GM06990 (cell line): ENCODE measurements at regions not wholly inside any gene's neighbourhood (a gene's known extent, or its start where the extent isn't known, plus 50 kb on each side); places are given as distances from the start of the nearest gene placed in this dataset.

Experiments
- DNase-seq: peaks from one replicate; pipeline ENCODE4 v3.0.0-alpha.2; 2011; ENCODE audit not compliant: insufficient read length; ENCODE audit errors: extremely low read depth
- H3K27me3 ChIP-seq: replicated peaks from 2 replicates; pipeline ENCODE4 v1.6.0; 2011; ENCODE audit warnings: low read length; ENCODE audit not compliant: control insufficient read depth, insufficient read depth
- H3K36me3 ChIP-seq: 2 replicates; pipeline ENCODE4 v1.5.1; 2011; ENCODE audit warnings: low read length; ENCODE audit not compliant: control insufficient read depth, insufficient read depth
- H3K4me3 ChIP-seq: replicated peaks from 2 replicates; pipeline ENCODE4 v1.5.1; 2011; ENCODE audit warnings: low read depth, mild to moderate bottlenecking, control low read depth, low read length
- CTCF ChIP-seq: IDR thresholded peaks from 2 replicates; pipeline ENCODE4 v1.5.1; 2011; ENCODE audit warnings: low read length, control low read depth, mild to moderate bottlenecking, inconsistent platforms; ENCODE audit not compliant: insufficient read depth, poor library complexity, severe bottlenecking

GRCh38 chr16:54780266-54780665 lies 150.4 kb upstream of the IRX5 start:
- DNase-seq = no peak

GRCh38 chr16:54779549-54779948 lies 151.1 kb upstream of the IRX5 start:
- no peak for TF ChIP-seq CTCF
- H3K27me3 ChIP-seq = no peaks in the 10 kb centered on the region
- DNase-seq = no peak
- no peak overlapping the region for H3K4me3 ChIP-seq
- H3K36me3 ChIP-seq = no peaks in the 10 kb centered on the region

More at GRCh38 chr16:54780266-54780665, 150.4 kb upstream of the IRX5 start:
- H3K27me3 ChIP-seq = no peaks in the 10 kb centered on the region
- no peak overlapping the region for H3K4me3 ChIP-seq
- no peak for TF ChIP-seq CTCF
- H3K36me3 ChIP-seq = no peaks in the 10 kb centered on the region

GRCh38 chr16:54774768-54775167 lies 155.9 kb upstream of the IRX5 start:
- no peak overlapping the region for H3K4me3 ChIP-seq
- no peak for DNase-seq
- H3K36me3 ChIP-seq = no peaks in the 10 kb centered on the region
- TF ChIP-seq CTCF = no peak
- no peaks in the 10 kb centered on the region for H3K27me3 ChIP-seq

GRCh38 chr16:54772400-54772799 lies 158.3 kb upstream of the IRX5 start:
- no peaks in the 10 kb centered on the region for H3K27me3 ChIP-seq
- DNase-seq = no peak
- H3K36me3 ChIP-seq = no peaks in the 10 kb centered on the region
- no peak for TF ChIP-seq CTCF
- H3K4me3 ChIP-seq = no peak overlapping the region

GRCh38 chr16:54766355-54766754 lies 164.3 kb upstream of the IRX5 start:
- DNase-seq = no peak
- H3K4me3 ChIP-seq = no peak overlapping the region
- H3K36me3 ChIP-seq = no peaks in the 10 kb centered on the region
- TF ChIP-seq CTCF = no peak
- H3K27me3 ChIP-seq = no peaks in the 10 kb centered on the region

- no peak for DNase-seq
- H3K27me3 ChIP-seq = no peaks in the 10 kb centered on the region
- H3K4me3 ChIP-seq = no peak overlapping the region
- no peak for TF ChIP-seq CTCF
- H3K36me3 ChIP-seq = no peaks in the 10 kb centered on the region
Observed at GRCh38 chr16:54750249-54750648, 180.4 kb upstream of the IRX5 start.
